Dedifferentiated amniotic fluid mesenchymal stem cell (primary cell): ENCODE measurements at regions not wholly inside any gene's neighbourhood (a gene's known extent, or its start where the extent isn't known, plus 50 kb on each side); places are given as distances from the start of the nearest gene placed in this dataset.

Experiments
- DNase-seq: peaks from one replicate; pipeline ENCODE4 v3.0.0-alpha.2; 2016; ENCODE audit errors: extremely low spot score

GRCh38 chr9:84393266-84393950 lies 52.9 kb upstream of the SLC28A3 start:
- no peak for DNase-seq

- DNase-seq: no peak
Measured at GRCh38 chr9:84394036-84394435, 53.5 kb upstream of the SLC28A3 start.

- DNase-seq: peak; percentile 56
Measured at GRCh38 chr9:84397151-84397728, 56.7 kb upstream of the SLC28A3 start.

GRCh38 chr9:84397822-84398221 lies 57.3 kb upstream of the SLC28A3 start:
- no peak for DNase-seq

GRCh38 chr9:84402517-84402916 lies 62.0 kb upstream of the SLC28A3 start:
- DNase-seq: no peak

GRCh38 chr9:84403288-84403687 lies 62.7 kb upstream of the SLC28A3 start:
- DNase-seq: no peak

GRCh38 chr9:84404095-84404686 lies 63.6 kb upstream of the SLC28A3 start:
- DNase-seq: no peak

- no peak for DNase-seq
Measured at GRCh38 chr9:84405667-84406066, 65.1 kb upstream of the SLC28A3 start.

- DNase-seq: no peak
Measured at GRCh38 chr9:84408416-84408815, 67.9 kb upstream of the SLC28A3 start.

- no peak for DNase-seq
Measured at GRCh38 chr9:84411683-84412267, 71.2 kb upstream of the SLC28A3 start.

GRCh38 chr9:84412654-84413053 lies 72.1 kb upstream of the SLC28A3 start:
- DNase-seq: no peak

GRCh38 chr9:84413301-84413700 lies 72.7 kb upstream of the SLC28A3 start:
- no peak for DNase-seq

GRCh38 chr9:84419031-84419602 lies 78.6 kb upstream of the SLC28A3 start:
- DNase-seq: no peak

GRCh38 chr9:84424931-84425330 lies 84.4 kb upstream of the SLC28A3 start:
- DNase-seq: no peak

GRCh38 chr9:84432746-84433145 lies 92.2 kb upstream of the SLC28A3 start:
- no peak for DNase-seq

- no peak for DNase-seq
Measured at GRCh38 chr9:84435902-84436301, 95.3 kb upstream of the SLC28A3 start.

- DNase-seq: no peak
Measured at GRCh38 chr9:84436386-84437109, 96.0 kb upstream of the SLC28A3 start.

- no peak for DNase-seq
Measured at GRCh38 chr9:84438391-84438790, 97.8 kb upstream of the SLC28A3 start.

GRCh38 chr9:84439250-84439649 lies 98.7 kb upstream of the SLC28A3 start:
- no peak for DNase-seq

GRCh38 chr9:84442712-84443111 lies 102.2 kb upstream of the SLC28A3 start:
- no peak for DNase-seq

- no peak for DNase-seq
Measured at GRCh38 chr9:84445737-84446136, 105.2 kb upstream of the SLC28A3 start.

GRCh38 chr9:84447305-84447704 lies 106.7 kb upstream of the SLC28A3 start:
- no peak for DNase-seq
